H1 (cell line): ENCODE measurements at regions not wholly inside any gene's neighbourhood (a gene's known extent, or its start where the extent isn't known, plus 50 kb on each side); places are given as distances from the start of the nearest gene placed in this dataset.

ENCODE experiments used
- CTCF ChIA-PET: fragments of 300-600 bp; sonication (Branson Sonifier 250); formaldehyde crosslinking; loops from one replicate; lab custom pipeline; 2021; ENCODE audit not compliant: partially characterized antibody; lab: Charles Lee
- POLR2A ChIA-PET: fragments of 300-600 bp; sonication (Branson Sonifier 250); formaldehyde crosslinking; loops from one replicate; lab custom pipeline; 2021; ENCODE audit warnings: inconsistent platforms; ENCODE audit not compliant: partially characterized antibody; lab: Charles Lee
- DNase-seq, 2 experiments: peaks; one replicate each; pipeline versions ENCODE4 v3.0.0 to v3.0.0-alpha.2; 2010 to 2022; ENCODE audit warnings: low spot score in 2 of 2, low read depth in 1 of 2, mixed read lengths in 1 of 2
- FAIRE-seq: peaks from 2 replicates; lab custom pipeline; 2011; peaks lifted over from hg19 to GRCh38; lab: Jason Lieb, UNC
- H2AFZ ChIP-seq: 2 replicates; pipeline ENCODE4 v1.8.1; 2012; ENCODE audit warnings: low read length, inconsistent platforms
- H2AK5ac ChIP-seq: 2 replicates; pipeline ENCODE4 v1.6.1; 2013; ENCODE audit warnings: low read depth, low read length
- H2BK120ac ChIP-seq: replicated peaks from 2 replicates; pipeline ENCODE3; 2013; ENCODE audit warnings: low read depth, low read length, inconsistent platforms
- H2BK12ac ChIP-seq: 2 replicates; pipeline ENCODE4 v1.6.1; 2013; ENCODE audit warnings: low read depth, low read length
- H2BK15ac ChIP-seq: 2 replicates; pipeline ENCODE4 v1.6.1; 2013; ENCODE audit warnings: low read length
- H2BK20ac ChIP-seq: 2 replicates; pipeline ENCODE4 v1.6.1; 2013; ENCODE audit warnings: low read length
- H2BK5ac ChIP-seq: 2 replicates; pipeline ENCODE4 v1.6.1; 2013; ENCODE audit warnings: low read depth, low read length
- H3K14ac ChIP-seq: 2 replicates; pipeline ENCODE4 v1.6.1; 2013; ENCODE audit warnings: inconsistent platforms; ENCODE audit not compliant: insufficient read length
- H3K18ac ChIP-seq: 2 replicates; pipeline ENCODE4 v1.6.1; 2013; ENCODE audit warnings: low read length; ENCODE audit errors: extremely low read depth
- H3K23ac ChIP-seq: 2 replicates; pipeline ENCODE4 v1.6.1; 2013; ENCODE audit warnings: inconsistent platforms; ENCODE audit not compliant: insufficient read length
- H3K23me2 ChIP-seq: 2 replicates; pipeline ENCODE4 v1.6.1; 2013; ENCODE audit warnings: low read depth, low read length
- H3K27ac ChIP-seq: 2 replicates; pipeline ENCODE4 v1.6.1; 2011; ENCODE audit warnings: low read depth, low read length, inconsistent platforms
- H3K27me3 ChIP-seq, 4 experiments: replicated peaks in 1 of 4; 1 replicate in 1 of 4; 2 replicates in 3 of 4; pipeline versions ENCODE4 v1.6.1 to v1.8.1; 2011 to 2013; ENCODE audit warnings: low read length in 3 of 4, mild to moderate bottlenecking in 3 of 4, inconsistent platforms in 2 of 4, mixed read lengths in 2 of 4, moderate library complexity in 1 of 4; ENCODE audit not compliant: control insufficient read depth in 3 of 4, insufficient read depth in 3 of 4; ENCODE audit errors: extremely low read depth in 1 of 4
- H3K36me3 ChIP-seq, 4 experiments: 2 replicates each; pipeline versions ENCODE4 v1.6.1 to v1.8.1; 2011 to 2013; ENCODE audit warnings: mild to moderate bottlenecking in 4 of 4, low read length in 3 of 4, moderate library complexity in 2 of 4, control low read depth in 1 of 4, inconsistent platforms in 1 of 4; ENCODE audit not compliant: insufficient read depth in 4 of 4, control insufficient read depth in 2 of 4
- H3K4ac ChIP-seq: replicated peaks from 2 replicates; pipeline ENCODE3; 2013; ENCODE audit warnings: low read length, low read depth, mixed read lengths, inconsistent platforms; ENCODE audit not compliant: insufficient read length
- H3K4me1 ChIP-seq, 4 experiments: replicated peaks in 1 of 4; 1 replicate in 1 of 4; 2 replicates in 3 of 4; pipeline versions ENCODE4 v1.6.1 to v1.8.1; 2011 to 2013; ENCODE audit warnings: low read length in 3 of 4, inconsistent platforms in 2 of 4, mixed read lengths in 1 of 4; ENCODE audit not compliant: insufficient read depth in 4 of 4, control insufficient read depth in 3 of 4
- H3K4me2 ChIP-seq, 2 experiments: 2 replicates each; pipeline versions ENCODE4 v1.6.1 to v1.8.1; 2011 to 2013; ENCODE audit warnings: low read depth in 2 of 2, low read length in 2 of 2, control low read depth in 1 of 2, inconsistent platforms in 1 of 2, mild to moderate bottlenecking in 1 of 2; ENCODE audit not compliant: insufficient read depth in 1 of 2
- H3K4me3 ChIP-seq, 4 experiments: fragments of 200-600, 300-600 bp in 1 of 4; sonication (generic), shearing (Covaris generic), sonication (Bioruptor Twin) in 1 of 4; 2 replicates each; pipeline versions ENCODE4 v1.5.1 to v1.8.1; 2011 to 2016; ENCODE audit warnings: low read length in 4 of 4, low read depth in 3 of 4, control low read depth in 2 of 4, inconsistent platforms in 2 of 4, mild to moderate bottlenecking in 2 of 4, mixed read lengths in 1 of 4, moderate library complexity in 1 of 4; ENCODE audit not compliant: insufficient read depth in 2 of 4; ENCODE audit errors: extremely low read depth in 1 of 4
- H3K56ac ChIP-seq: replicated peaks from 2 replicates; pipeline ENCODE3; 2013; ENCODE audit warnings: low read depth, mild to moderate bottlenecking, mixed read lengths, low read length, inconsistent platforms; ENCODE audit not compliant: insufficient read length
- H3K79me1 ChIP-seq: 2 replicates; pipeline ENCODE4 v1.6.1; 2013; ENCODE audit warnings: low read depth, low read length, control low read depth
- H3K79me2 ChIP-seq, 2 experiments: 2 replicates each; pipeline versions ENCODE4 v1.6.1 to v1.8.1; 2012 to 2013; ENCODE audit warnings: low read length in 2 of 2, mild to moderate bottlenecking in 2 of 2, inconsistent platforms in 1 of 2; ENCODE audit not compliant: insufficient read depth in 2 of 2, control insufficient read depth in 1 of 2
- H3K9ac ChIP-seq, 4 experiments: replicated peaks in 1 of 4; 1 replicate in 1 of 4; 2 replicates in 3 of 4; pipeline versions ENCODE4 v1.6.1 to v1.8.1; 2011 to 2013; ENCODE audit warnings: low read depth in 3 of 4, low read length in 3 of 4, control low read depth in 2 of 4, mild to moderate bottlenecking in 2 of 4, moderate library complexity in 2 of 4, inconsistent platforms in 1 of 4; ENCODE audit errors: extremely low read depth in 1 of 4
- H3K9me3 ChIP-seq, 2 experiments: 2 replicates each; pipeline versions ENCODE4 v1.6.1 to v1.8.1; 2012 to 2013; ENCODE audit warnings: mild to moderate bottlenecking in 2 of 2, moderate library complexity in 2 of 2, control low read depth in 1 of 2, inconsistent platforms in 1 of 2, low read depth in 1 of 2, low read length in 1 of 2, mixed read lengths in 1 of 2; ENCODE audit not compliant: insufficient read depth in 2 of 2
- H4K20me1 ChIP-seq, 2 experiments: replicated peaks in 1 of 2; 2 replicates each; pipeline versions ENCODE3 to v1.8.1; 2011 to 2013; ENCODE audit warnings: inconsistent platforms in 2 of 2, low read length in 2 of 2, mild to moderate bottlenecking in 1 of 2; ENCODE audit not compliant: insufficient read depth in 2 of 2, control insufficient read depth in 1 of 2
- H4K5ac ChIP-seq: 2 replicates; pipeline ENCODE4 v1.6.1; 2013; ENCODE audit warnings: low read length, low read depth, mixed read lengths, inconsistent platforms; ENCODE audit not compliant: insufficient read length
- H4K8ac ChIP-seq: 2 replicates; pipeline ENCODE4 v1.8.0; 2013; ENCODE audit warnings: mild to moderate bottlenecking, moderate library complexity, low read length, inconsistent platforms; ENCODE audit not compliant: insufficient read depth; ENCODE audit errors: extremely low read depth
- H4K91ac ChIP-seq: replicated peaks from 2 replicates; pipeline ENCODE3; 2013; ENCODE audit warnings: low read length, mixed read lengths, inconsistent platforms; ENCODE audit not compliant: insufficient read length
- ATF2 ChIP-seq: IDR thresholded peaks from 2 replicates; pipeline ENCODE4 v1.6.1; 2012; ENCODE audit warnings: low read length, inconsistent platforms
- ATF3 ChIP-seq: IDR thresholded peaks from 2 replicates; pipeline ENCODE4 v1.6.1; 2011; ENCODE audit warnings: low read depth, mild to moderate bottlenecking, low read length; ENCODE audit not compliant: insufficient read depth
- CBX8 ChIP-seq: fragments of 300-800, 300-1000 bp; sonication (generic); IDR thresholded peaks from 2 replicates; pipeline ENCODE4 v1.7.1; 2016; ENCODE audit warnings: low read depth, low read length, borderline replicate concordance
- CHD2 ChIP-seq: IDR thresholded peaks from 2 replicates; pipeline ENCODE4 v1.6.1; 2012; ENCODE audit warnings: low read length, improper control_type of control experiment
- E2F6 ChIP-seq: IDR thresholded peaks from 2 replicates; pipeline ENCODE4 v1.6.1; 2012; ENCODE audit warnings: inconsistent platforms
- EP300 ChIP-seq, 2 experiments: IDR thresholded peaks; 1 replicate in 1 of 2; 2 replicates in 1 of 2; pipeline ENCODE4 v1.6.1; 2011 to 2012; ENCODE audit warnings: low read depth in 2 of 2, low read length in 2 of 2, mild to moderate bottlenecking in 2 of 2, borderline replicate concordance in 1 of 2, inconsistent platforms in 1 of 2, moderate library complexity in 1 of 2
- JUN ChIP-seq: IDR thresholded peaks from 2 replicates; pipeline ENCODE4 v1.6.1; 2011; ENCODE audit warnings: low read depth, mild to moderate bottlenecking, improper control_type of control experiment, low read length
- JUND ChIP-seq: IDR thresholded peaks from 2 replicates; pipeline ENCODE4 v1.6.1; 2011; ENCODE audit warnings: mild to moderate bottlenecking, improper control_type of control experiment, low read length
- KDM1A ChIP-seq: fragments of 200-600, 300-600 bp; sonication (generic); IDR thresholded peaks from 2 replicates; pipeline ENCODE4 v1.7.1; 2016; ENCODE audit warnings: mild to moderate bottlenecking, low read length, borderline replicate concordance
- POU5F1 ChIP-seq: IDR thresholded peaks from 2 replicates; pipeline ENCODE4 v1.6.1; 2011; ENCODE audit warnings: low read depth, mild to moderate bottlenecking, low read length, moderate library complexity
- SUZ12 ChIP-seq: fragments of 200-600 bp; sonication (generic); IDR thresholded peaks from 2 replicates; pipeline ENCODE4 v1.6.1; 2012; ENCODE audit warnings: mild to moderate bottlenecking, inconsistent platforms, low read length, moderate library complexity, mixed read lengths
- YY1 ChIP-seq: IDR thresholded peaks from 2 replicates; pipeline ENCODE4 v1.6.1; 2011; ENCODE audit warnings: low read depth, mild to moderate bottlenecking, low read length
- WGBS, 2 experiments: shearing (Covaris generic) in 1 of 2; methylation state at CpG; one replicate each; pipeline versions ENCODE4 v1.1.6 to v1.1.7; 2013 to 2015; ENCODE audit warnings: low lambda C conversion rate in 2 of 2, mixed read lengths in 2 of 2, inconsistent platforms in 1 of 2, low coverage in 1 of 2, missing lambda C conversion rate in 1 of 2; ENCODE audit not compliant: insufficient replicate concordance in 2 of 2, insufficient coverage in 1 of 2, insufficient read length in 1 of 2; ENCODE audit errors: extremely low coverage in 1 of 2, missing lambda C conversion rate in 1 of 2; 5-methylcytosine and 5-hydroxymethylcytosine counted together

GRCh38 chr5:56376128-56376527 is 143.0 kb upstream of the ANKRD55 start:
- H2BK120ac ChIP-seq: no peak overlapping the region
- CTCF ChIA-PET: interaction anchor here (0.6 kb wide), 1 partner anchor 122 kb away, joined by 4 read pairs; no protein-coding TSS in a partner anchor
- DNase-seq: no peak
- no peak overlapping the region for H2BK15ac ChIP-seq
- no peak overlapping the region for H4K5ac ChIP-seq
- no peak overlapping the region for H3K4me3 ChIP-seq
- no peak overlapping the region for H3K9ac ChIP-seq
- no peak overlapping the region for H2AK5ac ChIP-seq
- no peaks in the 10 kb centered on the region; the same call in 1 of the 2 replicates for H3K23me2 ChIP-seq
- 92% methylated on average over 2 of the region's 2 CpGs; no CpG with 5 or more reads in 1 of the 2 experiments for WGBS, 2 experiments
- H3K23ac ChIP-seq: no peak overlapping the region
- no peak overlapping the region for H4K8ac ChIP-seq
- H2BK12ac ChIP-seq: no peak overlapping the region
- no peak overlapping the region for H2BK20ac ChIP-seq
- H3K4me2 ChIP-seq: no peak overlapping the region
- H4K20me1 ChIP-seq: no peaks in the 10 kb centered on the region
- no peaks in the 10 kb centered on the region for H3K36me3 ChIP-seq
- no peak for FAIRE-seq
- no peak overlapping the region for H3K4ac ChIP-seq
- H2BK5ac ChIP-seq: no peak overlapping the region
- H3K79me1 ChIP-seq: no peaks in the 10 kb centered on the region
- H3K4me1 ChIP-seq: no peaks in the 10 kb centered on the region
- H3K18ac ChIP-seq: no peak overlapping the region
- no peak overlapping the region for H3K56ac ChIP-seq
- no peaks in the 10 kb centered on the region for H3K27me3 ChIP-seq
- H3K27ac ChIP-seq: no peak overlapping the region
- H3K79me2 ChIP-seq: no peaks in the 10 kb centered on the region
- H3K9me3 ChIP-seq: peaks cover 5 to 9% of the 10 kb centered on the region in 2 experiments; a peak in 3 of 4 replicates
- H4K91ac ChIP-seq: no peak overlapping the region
- POLR2A ChIA-PET: no interaction called here
- H2AFZ ChIP-seq: no peak overlapping the region
- no peak overlapping the region for H3K14ac ChIP-seq
- TF ChIP-seq CBX8 (no peak), JUND (no peak), SUZ12 (no peak), KDM1A (no peak), POU5F1 (no peak), EP300 (IDR thresholded peaks at IDR 0.05; ENCODE audit: borderline replicate concordance in 1 of 2, low read depth in 2 of 2, low read length in 2 of 2) (no peak), ATF2 (no peak), E2F6 (no peak), ATF3 (no peak), YY1 (no peak), JUN (no peak), CHD2 (no peak)
